IMR-90 (cell line): ENCODE measurements at regions not wholly inside any gene's neighbourhood (a gene's known extent, or its start where the extent isn't known, plus 50 kb on each side); places are given as distances from the start of the nearest gene placed in this dataset.

Source experiments
- ATAC-seq: fragments of 200-7000 bp; cut with Tn5 transposase; 2 replicates; pipeline ENCODE4 v1.9.1; 2020; ENCODE audit warnings: low read depth, mild to moderate bottlenecking, moderate library complexity
- BruUV-seq: library from RNA; stranded (reverse); fragments of 400-500 nt; replicated peaks from 2 replicates; lab custom pipeline; 2021; lab: Mats Ljungman, UMichigan
- CTCF ChIA-PET: fragments of 300-600 bp; formaldehyde crosslinking; extraction: SDS; loops from one replicate; lab custom pipeline; 2021; ENCODE audit warnings: antibody characterized with exemption; lab: Yijun Ruan, JAX
- POLR2A ChIA-PET: fragments of 300-600 bp; sonication (Branson Sonifier 250); formaldehyde crosslinking; loops from one replicate; lab custom pipeline; 2022; ENCODE audit warnings: antibody characterized with exemption; ENCODE audit not compliant: unreplicated experiment; lab: Charles Lee
- DNase-seq: peaks from one replicate; pipeline ENCODE4 v3.0.0; 2013
- H2AFZ ChIP-seq: replicated peaks from 2 replicates; pipeline ENCODE3; 2013; ENCODE audit warnings: low read length, mild to moderate bottlenecking; ENCODE audit not compliant: poor library complexity
- H2AK5ac ChIP-seq: 2 replicates; pipeline ENCODE4 v1.6.1; 2013; ENCODE audit warnings: low read depth, low read length, inconsistent platforms
- H2AK9ac ChIP-seq: replicated peaks from 2 replicates; pipeline ENCODE3; 2013; ENCODE audit warnings: mild to moderate bottlenecking, low read depth, low read length, moderate library complexity; ENCODE audit not compliant: poor library complexity
- H2BK120ac ChIP-seq: 2 replicates; pipeline ENCODE4 v1.6.1; 2013; ENCODE audit warnings: low read depth, low read length, inconsistent platforms
- H2BK15ac ChIP-seq: 3 replicates; pipeline ENCODE4 v1.6.1; 2013; ENCODE audit warnings: low read depth, low read length, inconsistent platforms
- H2BK20ac ChIP-seq: 2 replicates; pipeline ENCODE4 v1.6.1; 2013; ENCODE audit warnings: low read depth, mild to moderate bottlenecking, inconsistent platforms, low read length, moderate library complexity
- H2BK5ac ChIP-seq: 2 replicates; pipeline ENCODE4 v1.6.1; 2013; ENCODE audit warnings: mild to moderate bottlenecking, low read depth, low read length, inconsistent platforms; ENCODE audit not compliant: poor library complexity, severe bottlenecking
- H3K14ac ChIP-seq: replicated peaks from 2 replicates; pipeline ENCODE4 v1.6.1; 2013; ENCODE audit warnings: low read depth, low read length, inconsistent platforms
- H3K18ac ChIP-seq: 2 replicates; pipeline ENCODE4 v1.6.1; 2013; ENCODE audit warnings: low read depth, low read length, control low read depth
- H3K23ac ChIP-seq: 2 replicates; pipeline ENCODE4 v1.6.1; 2013; ENCODE audit warnings: low read depth, low read length, inconsistent platforms
- H3K27ac ChIP-seq: 2 replicates; pipeline ENCODE4 v1.5.1; 2013; ENCODE audit warnings: mild to moderate bottlenecking, control low read depth, low read length; ENCODE audit not compliant: insufficient read depth
- H3K27me3 ChIP-seq: 2 replicates; pipeline ENCODE4 v1.6.1; 2013; ENCODE audit warnings: low read length; ENCODE audit not compliant: control insufficient read depth, insufficient read depth
- H3K36me3 ChIP-seq: 2 replicates; pipeline ENCODE4 v1.6.1; 2013; ENCODE audit warnings: low read length, mixed read lengths; ENCODE audit not compliant: control insufficient read depth, insufficient read depth
- H3K4ac ChIP-seq: 2 replicates; pipeline ENCODE4 v1.6.1; 2013; ENCODE audit warnings: low read depth, low read length, inconsistent platforms
- H3K4me1 ChIP-seq: 2 replicates; pipeline ENCODE4 v1.6.1; 2013; ENCODE audit warnings: low read length, mixed read lengths; ENCODE audit not compliant: control insufficient read depth, insufficient read depth
- H3K4me2 ChIP-seq: 2 replicates; pipeline ENCODE4 v1.6.1; 2013; ENCODE audit warnings: low read depth, mild to moderate bottlenecking, control low read depth, low read length, moderate library complexity
- H3K4me3 ChIP-seq: 2 replicates; pipeline ENCODE4 v1.5.1; 2013; ENCODE audit warnings: low read depth, mild to moderate bottlenecking, control low read depth, low read length, moderate library complexity; ENCODE audit not compliant: insufficient read depth
- H3K56ac ChIP-seq: 2 replicates; pipeline ENCODE4 v1.6.1; 2013; ENCODE audit warnings: low read length, inconsistent platforms; ENCODE audit not compliant: insufficient read depth; ENCODE audit errors: extremely low read depth
- H3K79me1 ChIP-seq, 2 experiments: 2 replicates each; pipeline ENCODE4 v1.6.1; 2013; ENCODE audit warnings: low read length in 2 of 2, inconsistent platforms in 1 of 2, low read depth in 1 of 2
- H3K9ac ChIP-seq: 2 replicates; pipeline ENCODE4 v1.6.1; 2013; ENCODE audit warnings: low read depth, low read length, control low read depth
- H3K9me1 ChIP-seq: 2 replicates; pipeline ENCODE4 v1.6.1; 2013; ENCODE audit warnings: low read length, inconsistent platforms; ENCODE audit not compliant: insufficient read depth
- H3K9me3 ChIP-seq: 2 replicates; pipeline ENCODE4 v1.6.1; 2013; ENCODE audit warnings: low read length; ENCODE audit not compliant: control insufficient read depth, insufficient read depth
- H4K20me1 ChIP-seq: 2 replicates; pipeline ENCODE4 v1.6.1; 2013; ENCODE audit warnings: low read length, inconsistent platforms; ENCODE audit not compliant: insufficient read depth
- H4K5ac ChIP-seq: 2 replicates; pipeline ENCODE4 v1.6.1; 2013; ENCODE audit warnings: mild to moderate bottlenecking, low read depth, low read length, control low read depth
- H4K8ac ChIP-seq, 2 experiments: 2 replicates each; pipeline ENCODE4 v1.6.1; 2013; ENCODE audit warnings: low read depth in 2 of 2, low read length in 2 of 2, control low read depth in 1 of 2, inconsistent platforms in 1 of 2
- H4K91ac ChIP-seq: 2 replicates; pipeline ENCODE4 v1.6.1; 2013; ENCODE audit warnings: low read depth, low read length, inconsistent platforms; ENCODE audit not compliant: insufficient read depth
- MAFK ChIP-seq: IDR thresholded peaks from 2 replicates; pipeline ENCODE4 v1.6.1; 2012; ENCODE audit warnings: low read depth, low read length, improper control_type of control experiment
- RAD21 ChIP-seq: IDR thresholded peaks from 2 replicates; pipeline ENCODE4 v1.6.1; 2012; ENCODE audit warnings: low read length, improper control_type of control experiment
- WGBS, 2 experiments: methylation state at CpG; one replicate each; pipeline versions ENCODE4 v1.1.5 to v1.1.7; 2013; ENCODE audit warnings: missing lambda C conversion rate in 2 of 2; ENCODE audit not compliant: insufficient read length in 1 of 2; ENCODE audit errors: extremely low coverage in 2 of 2; 5-methylcytosine and 5-hydroxymethylcytosine counted together
- dilution Hi-C: fragments of 300-500 bp; cut with HindIII; formaldehyde crosslinking; loops from one replicate; pipeline ENCODE4 v1.14.3; 2018; ENCODE audit warnings: low sequenced_read_pairs; ENCODE audit not compliant: unreplicated experiment
- in situ Hi-C: fragments of 300-500 bp; cut with MboI; formaldehyde crosslinking; loops from 3 replicates; pipeline ENCODE4 v1.14.3; 2019; ENCODE audit warnings: low sequenced_read_pairs, inconsistent platforms, mixed read lengths
- intact Hi-C: fragments of 100-400 bp; cut with micrococcal nuclease; formaldehyde crosslinking; loops from 2 replicates; pipeline ENCODE4 v1.10.0; 2022
- TF ChIP-seq, protein P1 (sequence below): fragments of 150-350 bp; IDR thresholded peaks from 2 replicates; pipeline ENCODE4 v1.6.1; 2016; ENCODE audit warnings: low read depth, mild to moderate bottlenecking, low read length, moderate library complexity, borderline replicate concordance

DNA sequence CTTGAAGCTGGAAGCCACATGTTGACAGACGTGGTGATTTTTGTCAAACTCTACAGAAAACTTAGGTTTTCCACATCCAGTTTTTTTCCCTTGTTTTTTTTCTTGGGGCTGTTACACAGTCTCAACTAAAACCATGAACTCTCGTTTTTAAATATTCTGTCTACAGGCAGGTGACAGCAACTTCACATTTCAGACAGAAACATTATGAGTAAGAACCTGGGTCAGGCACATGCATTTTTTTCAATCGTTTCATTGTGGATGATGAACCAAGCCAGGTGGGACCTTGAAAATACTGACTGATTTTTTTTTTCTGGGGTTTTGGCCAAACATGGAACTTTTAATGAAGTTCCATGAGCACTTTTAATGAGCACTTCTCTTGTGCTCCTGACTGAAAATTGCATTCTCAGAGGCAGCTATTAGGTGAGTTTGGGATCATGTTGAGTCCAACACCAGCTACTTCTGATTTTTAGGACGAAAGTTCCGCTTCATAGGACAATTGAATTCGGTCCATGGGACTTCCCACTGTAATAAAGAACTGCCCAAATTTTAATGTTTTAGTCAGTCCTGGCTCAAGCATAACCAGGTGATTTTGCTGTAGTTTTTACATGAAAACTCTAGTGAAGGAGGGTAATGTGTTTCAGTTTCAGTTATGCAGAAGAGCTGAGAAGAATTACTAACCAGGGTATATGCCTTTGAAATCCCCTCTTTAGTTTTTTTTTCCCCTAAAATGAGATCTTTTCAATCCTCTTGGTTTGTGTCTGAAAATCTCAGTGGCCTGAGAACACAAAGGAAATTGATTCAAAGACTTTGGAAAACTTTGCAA, 93.2 kb upstream of the ADAMTS16 start:
- TF ChIP-seq, protein P1, sequence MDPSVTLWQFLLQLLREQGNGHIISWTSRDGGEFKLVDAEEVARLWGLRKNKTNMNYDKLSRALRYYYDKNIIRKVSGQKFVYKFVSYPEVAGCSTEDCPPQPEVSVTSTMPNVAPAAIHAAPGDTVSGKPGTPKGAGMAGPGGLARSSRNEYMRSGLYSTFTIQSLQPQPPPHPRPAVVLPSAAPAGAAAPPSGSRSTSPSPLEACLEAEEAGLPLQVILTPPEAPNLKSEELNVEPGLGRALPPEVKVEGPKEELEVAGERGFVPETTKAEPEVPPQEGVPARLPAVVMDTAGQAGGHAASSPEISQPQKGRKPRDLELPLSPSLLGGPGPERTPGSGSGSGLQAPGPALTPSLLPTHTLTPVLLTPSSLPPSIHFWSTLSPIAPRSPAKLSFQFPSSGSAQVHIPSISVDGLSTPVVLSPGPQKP, result no peak
- no peak for TF ChIP-seq RAD21
- no peak for TF ChIP-seq MAFK
- Histone ChIP-seq H2BK120ac (no peak overlapping the region), H3K4ac (no peak overlapping the region), H3K79me1 (no peaks in the 10 kb centered on the region), H3K18ac (no peak overlapping the region), H3K36me3 (no peaks in the 10 kb centered on the region), H3K27me3 (no peaks in the 10 kb centered on the region), H2AK9ac (no peak overlapping the region), H3K9me3 (peaks cover 13% of the 10 kb centered on the region), H2BK15ac (no peak overlapping the region), H4K5ac (no peak overlapping the region), H3K9me1 (no peaks in the 10 kb centered on the region), H2BK5ac (no peak overlapping the region), H3K56ac (no peak overlapping the region), H3K27ac (no peak overlapping the region), H3K4me2 (no peak overlapping the region), H3K14ac (no peak overlapping the region), H3K4me1 (no peaks in the 10 kb centered on the region), H2BK20ac (no peak overlapping the region), H3K23ac (no peak overlapping the region), H2AFZ (no peak overlapping the region), H4K20me1 (no peaks in the 10 kb centered on the region), H2AK5ac (no peak overlapping the region), H3K9ac (no peak overlapping the region), H4K91ac (no peak overlapping the region), H4K8ac (no peak overlapping the region), H3K4me3 (no peak overlapping the region)
- DNase-seq, result no peak
- no TSS peak for BruUV-seq
- ATAC-seq, result no peak
- POLR2A ChIA-PET, result no interaction called here
- in situ Hi-C loops, result no loop called here
- CTCF ChIA-PET, result interaction anchor here (0.7 kb wide), 1 partner anchor 63 kb away, joined by 3 read pairs; no protein-coding TSS in a partner anchor
- WGBS, 2 experiments, result 50% methylated on average over 1 of the region's 6 CpGs; no CpG with 5 or more reads in 1 of the 2 experiments
- intact Hi-C loops, result no loop called here
- dilution Hi-C loops, result no loop called here
